NOMO-1 (cell line): ENCODE measurements at regions not wholly inside any gene's neighbourhood (a gene's known extent, or its start where the extent isn't known, plus 50 kb on each side); places are given as distances from the start of the nearest gene placed in this dataset.

Experiments
- DNase-seq, 2 experiments: peaks; one replicate each; lab custom pipeline; 2025; ENCODE audit not compliant: unreplicated experiment in 2 of 2; lab: John Stamatoyannopoulos, UW

GRCh38 chr2:215670396-215670795 is 234.5 kb upstream of the FN1 start:
- DNase-seq = no peak

DNA sequence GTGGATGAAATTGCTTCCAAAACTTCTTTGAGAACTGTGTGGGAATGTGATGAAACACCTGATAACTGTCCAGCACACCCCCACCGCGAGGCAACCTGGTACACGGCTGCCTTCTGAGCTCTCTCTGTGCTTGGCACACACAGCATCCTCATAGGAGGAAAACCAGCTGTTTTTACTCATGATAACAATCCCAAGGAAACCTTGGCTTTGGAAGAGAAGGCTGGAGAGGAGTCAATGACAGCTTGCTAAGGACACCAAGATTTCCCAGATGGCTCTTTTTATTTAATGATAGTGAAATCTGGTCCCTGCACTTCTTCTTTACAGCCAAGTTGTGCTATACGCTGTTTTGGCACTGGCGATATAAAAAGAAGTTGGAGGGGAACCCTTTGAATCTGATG is 232.5 kb upstream of the FN1 start:
- no peak for DNase-seq

DNA sequence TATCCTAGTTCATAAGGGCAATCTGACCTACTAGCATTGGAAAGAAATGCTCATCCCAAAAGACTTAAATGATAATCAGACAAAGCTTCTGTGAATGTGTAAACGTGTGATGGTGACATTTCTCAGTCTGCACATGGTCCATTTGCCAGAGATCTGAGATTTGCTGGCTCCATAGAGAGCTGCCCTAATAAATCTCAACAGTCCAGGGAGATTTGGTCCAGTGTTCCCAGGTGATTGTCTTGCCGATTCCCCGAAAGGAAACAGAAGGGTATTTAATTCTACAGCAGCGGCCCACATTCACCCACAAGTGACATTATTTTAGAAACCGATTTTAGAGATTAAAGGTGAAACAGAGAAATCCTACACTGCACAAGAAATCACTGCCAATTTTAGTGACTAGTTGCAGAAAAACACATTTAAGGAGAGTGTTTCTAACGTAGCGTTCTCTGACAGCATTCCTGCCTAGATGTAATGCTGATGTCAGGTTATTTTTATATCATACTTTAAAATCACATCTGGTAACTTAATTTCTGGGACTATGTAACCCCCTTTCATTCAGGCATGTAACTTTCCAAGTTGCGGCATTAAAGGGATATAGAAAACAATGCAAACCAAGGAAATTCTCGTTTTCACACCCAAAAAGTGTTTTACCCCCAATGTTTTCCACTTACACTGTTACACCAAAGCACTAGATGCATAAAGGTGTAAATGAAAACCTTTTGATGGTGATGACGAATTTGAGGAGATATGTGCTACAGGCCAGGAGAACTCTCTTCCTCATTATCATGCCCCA is 231.9 kb upstream of the FN1 start:
- no peak for DNase-seq

DNA sequence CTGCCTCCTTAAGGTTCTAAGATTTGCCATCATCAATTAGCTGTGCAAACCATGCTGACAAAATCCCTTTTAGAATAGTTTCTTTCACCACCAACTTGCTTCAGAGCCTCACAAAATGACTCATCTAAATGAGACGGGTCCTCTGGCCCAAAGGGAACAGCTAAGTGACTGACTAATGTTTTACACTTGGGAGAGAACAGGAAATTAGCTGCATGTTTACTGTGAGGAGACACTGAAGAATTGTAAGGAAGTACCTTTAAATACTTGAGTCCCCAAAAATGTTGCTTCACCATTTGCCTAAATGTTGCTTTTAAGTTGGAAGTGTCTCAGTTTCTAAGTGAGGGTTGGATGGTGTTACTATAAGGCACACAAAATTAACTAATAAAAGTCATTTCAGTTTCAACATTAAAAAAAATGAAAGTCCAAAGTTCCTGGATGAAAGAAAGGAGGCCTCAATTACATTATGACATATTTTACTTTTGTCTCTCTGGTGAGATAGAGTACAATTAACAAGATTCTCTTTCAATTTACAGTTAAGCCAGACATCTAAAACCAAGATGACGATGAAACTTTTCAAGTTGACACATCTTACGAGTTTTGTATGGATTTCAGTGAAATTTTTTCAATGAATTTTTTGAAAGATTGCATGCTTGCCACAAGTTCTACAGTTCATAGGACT is 229.1 kb upstream of the FN1 start:
- peak; percentile 81 to 95 for DNase-seq

- DNase-seq = no peak
These were observed 226.8 kb upstream of the FN1 start for GRCh38 chr2:215662715-215663114.

GRCh38 chr2:215660687-215661086 is 224.8 kb upstream of the FN1 start:
- no peak for DNase-seq

DNA sequence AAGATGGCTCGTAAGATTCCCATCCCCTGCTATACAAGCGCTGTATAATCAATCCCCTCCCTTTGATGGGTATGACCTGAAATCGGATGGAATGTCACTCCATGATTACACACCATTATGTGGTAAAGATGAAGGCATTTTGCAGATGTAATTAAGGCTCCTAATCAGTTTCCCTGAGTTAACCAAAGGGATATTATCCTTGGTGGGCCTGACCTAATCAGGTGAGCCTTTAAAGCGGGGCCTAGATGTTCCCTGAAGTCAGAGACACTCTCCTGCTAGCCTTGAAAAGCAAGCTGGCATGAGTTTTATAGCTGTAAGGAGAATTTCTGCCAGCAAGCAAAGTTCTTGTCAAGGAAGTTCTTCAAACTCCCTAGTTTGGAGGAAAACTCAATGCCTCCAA is 223.8 kb upstream of the FN1 start:
- DNase-seq = no peak

GRCh38 chr2:215658635-215659305 is 222.9 kb upstream of the FN1 start:
- no peak for DNase-seq

GRCh38 chr2:215657844-215658243 is 222.0 kb upstream of the FN1 start:
- DNase-seq = no peak

DNA sequence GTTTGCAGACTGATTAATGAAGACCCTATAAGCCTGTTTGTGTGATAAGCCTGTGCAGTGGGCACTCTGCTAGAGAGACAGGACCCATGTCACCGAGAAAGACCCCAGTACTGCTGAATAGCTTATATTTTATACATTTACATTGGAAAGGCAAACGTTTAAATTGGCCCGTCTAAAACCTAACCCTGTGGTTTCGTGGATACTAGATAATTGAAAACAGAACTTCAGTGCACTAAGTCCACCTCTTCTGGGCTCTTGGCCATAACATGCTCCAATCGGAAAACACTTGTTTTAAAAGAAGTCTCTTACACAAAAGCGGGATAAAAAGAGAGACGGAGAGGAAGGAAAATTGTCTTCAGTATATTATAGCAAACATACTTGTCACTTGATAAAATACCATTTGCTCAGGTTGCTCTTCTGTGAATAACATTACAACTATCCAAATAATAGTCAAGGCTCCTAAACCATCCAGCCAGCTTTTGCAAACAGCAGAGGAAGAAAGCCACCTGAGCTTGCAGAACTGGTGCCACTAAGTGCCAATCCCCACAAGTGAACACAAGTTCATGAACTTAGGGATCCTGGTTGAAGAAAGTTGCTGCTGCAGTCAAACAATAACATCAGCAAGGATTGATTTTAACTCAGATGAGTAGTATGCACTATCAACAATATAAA is 218.4 kb upstream of the FN1 start:
- no peak for DNase-seq

DNA sequence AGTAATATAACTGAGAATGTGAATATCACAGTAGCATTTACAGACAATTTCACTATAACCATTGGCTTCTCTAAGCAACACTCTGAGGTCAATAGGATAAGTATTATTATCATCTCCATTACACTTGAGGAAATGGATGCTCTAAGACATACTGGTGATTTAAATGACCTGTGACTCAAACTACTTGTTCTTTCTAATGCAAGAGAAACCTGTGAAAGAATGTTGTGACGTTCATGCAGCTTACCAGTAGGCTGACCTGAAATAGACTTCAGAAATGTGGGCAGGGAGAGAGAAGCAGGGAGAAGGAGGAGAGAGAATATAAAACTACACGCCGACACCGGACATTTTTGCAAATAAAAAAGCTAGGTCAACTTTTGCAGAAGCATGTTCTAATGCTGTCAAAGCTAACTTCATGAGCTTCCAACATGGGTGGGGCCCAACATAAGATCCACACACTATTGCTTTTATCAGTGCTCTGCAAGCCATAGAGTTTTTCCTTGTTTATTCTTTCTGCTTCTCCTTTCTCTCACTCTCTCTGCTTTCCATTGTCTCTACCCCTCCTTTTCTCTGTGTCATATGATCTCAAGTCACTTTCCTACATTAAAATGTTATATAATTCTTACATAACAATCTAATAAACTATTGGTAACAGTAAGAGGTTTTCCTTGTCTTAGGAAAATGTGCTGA is 217.6 kb upstream of the FN1 start:
- no peak for DNase-seq

DNA sequence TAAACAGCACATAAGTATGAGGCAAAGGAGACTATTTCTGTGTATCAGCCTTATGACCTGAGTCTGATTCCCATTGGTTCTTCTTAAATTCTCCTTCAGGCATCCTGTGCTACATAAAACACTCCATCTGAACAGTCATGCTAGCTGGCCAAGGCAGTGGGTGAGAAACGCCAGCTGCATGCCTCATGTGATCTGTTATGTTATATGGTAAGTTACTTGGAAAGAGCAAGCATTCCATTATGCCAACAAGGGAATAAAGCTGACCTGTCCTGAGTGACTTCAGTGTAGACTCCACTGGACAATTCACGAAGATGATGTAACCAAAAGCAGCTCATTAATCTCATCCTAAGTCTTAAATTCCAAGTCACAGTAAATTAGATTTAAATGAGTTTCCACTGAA is 216.5 kb upstream of the FN1 start:
- no peak for DNase-seq

- no peak for DNase-seq
These were observed 215.5 kb upstream of the FN1 start for GRCh38 chr2:215651412-215651811.

GRCh38 chr2:215644233-215644897 is 208.5 kb upstream of the FN1 start:
- DNase-seq = no peak

- DNase-seq = no peak
These were observed 202.8 kb upstream of the FN1 start for GRCh38 chr2:215638687-215639086.

DNA sequence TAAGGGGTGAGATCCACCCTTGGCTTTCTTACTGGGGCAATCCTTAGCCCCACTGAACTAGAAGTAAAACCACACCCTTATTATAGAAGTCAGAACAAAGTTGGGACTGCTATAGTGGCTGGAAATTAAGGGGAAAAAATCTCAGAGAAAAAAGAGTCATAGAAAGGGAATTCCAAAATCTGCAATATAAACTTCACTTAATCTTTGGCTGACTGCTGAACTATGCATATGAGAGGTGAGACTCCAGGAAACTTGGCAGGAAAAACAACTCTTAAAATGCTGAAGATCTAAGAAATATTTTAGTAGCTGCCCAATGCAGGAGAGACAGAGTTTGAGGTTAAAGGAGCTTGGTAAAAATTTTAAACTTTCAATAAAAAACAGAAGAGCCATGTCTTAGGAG is 201.8 kb upstream of the FN1 start:
- DNase-seq = no peak

DNA sequence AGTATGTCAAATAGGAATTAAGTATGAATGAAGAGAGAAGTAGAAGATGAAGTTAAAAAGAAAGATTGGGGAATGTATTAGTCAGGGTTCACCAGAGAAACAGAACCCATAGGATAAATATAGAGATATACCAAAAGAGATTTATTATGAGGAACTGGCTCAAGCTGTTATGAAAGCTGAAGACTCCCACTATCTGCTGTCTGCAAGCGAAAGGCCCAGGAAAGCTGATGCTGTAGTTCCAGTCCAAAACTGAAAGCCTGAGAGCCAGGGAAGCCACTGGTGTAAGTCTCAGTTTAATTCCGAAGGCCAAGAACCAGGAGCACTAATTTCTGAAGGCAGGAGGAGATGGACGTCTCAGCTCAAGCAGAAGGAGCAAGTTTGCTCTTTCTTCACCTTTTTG is 200.9 kb upstream of the FN1 start:
- DNase-seq = peak; percentile 54 to 92

DNA sequence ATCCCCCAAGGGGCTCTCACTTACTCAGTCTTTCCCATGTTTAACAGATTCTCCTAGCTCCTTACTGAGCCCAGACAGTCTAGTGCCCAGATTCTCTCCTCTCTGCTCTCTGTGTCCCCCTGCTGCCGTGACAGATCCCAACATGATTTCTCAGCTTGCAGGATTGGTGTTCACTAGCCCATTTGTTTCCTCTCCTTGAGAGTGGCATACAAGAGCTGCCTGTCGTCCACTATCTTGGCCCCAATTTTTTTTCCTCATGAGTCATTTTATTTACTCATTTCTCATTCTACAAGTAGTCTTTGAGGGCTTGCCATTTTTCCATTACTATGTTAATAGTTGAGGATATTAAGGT is 199.9 kb upstream of the FN1 start:
- DNase-seq = no peak

DNA sequence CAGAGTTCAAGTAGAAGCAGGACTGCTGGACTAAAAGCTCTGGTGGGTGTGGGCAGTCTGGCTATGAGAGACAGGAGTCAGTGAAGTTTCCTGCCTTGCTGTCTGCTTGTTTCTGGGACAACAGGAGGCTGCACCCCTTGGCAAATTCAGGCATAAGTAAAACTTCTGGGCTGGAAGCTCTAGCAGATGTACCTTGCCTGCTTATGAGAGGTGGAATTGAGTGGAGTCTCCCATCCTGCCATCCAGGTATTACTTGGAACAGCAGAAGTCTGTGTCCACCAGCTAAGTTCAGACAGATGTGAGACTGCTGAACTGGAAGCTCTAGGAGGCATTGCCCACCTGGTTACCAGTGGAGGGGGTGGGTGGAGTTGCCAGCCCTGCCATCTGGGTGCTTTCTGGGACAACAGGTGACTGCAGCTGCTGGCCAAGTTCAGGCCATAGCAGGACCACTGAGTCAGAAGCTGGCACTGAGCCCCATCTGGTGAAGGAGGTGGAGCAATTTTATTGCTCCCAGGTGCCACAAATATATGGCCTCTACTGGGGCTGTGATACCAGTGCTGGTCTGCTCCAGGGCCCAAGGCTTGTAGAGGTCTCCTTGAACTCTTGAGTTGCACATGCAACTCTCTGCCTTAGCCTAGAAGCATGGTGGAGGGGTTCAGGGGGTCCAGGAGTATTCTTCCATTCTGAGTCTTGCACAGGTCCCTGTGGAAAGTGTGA is 199.4 kb upstream of the FN1 start:
- DNase-seq = no peak

GRCh38 chr2:215633360-215633759 is 197.5 kb upstream of the FN1 start:
- no peak for DNase-seq
